Peyer's patch (tissue), 4 donors: ENCODE measurements at regions not wholly inside any gene's neighbourhood (a gene's known extent, or its start where the extent isn't known, plus 50 kb on each side); places are given as distances from the start of the nearest gene placed in this dataset.

Source experiments
- CTCF ChIP-seq, 6 experiments: fragments of 450-650 bp in 4 of 6; fragments of 200-600 bp in 2 of 6; sonication (generic) in 1 of 6; IDR thresholded peaks; one replicate each; pipeline ENCODE4 v1.5.1; 2017 to 2019; ENCODE audit warnings: antibody characterized with exemption in 6 of 6, mild to moderate bottlenecking in 3 of 6, moderate library complexity in 1 of 6
- POLR2A ChIP-seq, 2 donors: fragments of 450-650 bp; IDR thresholded peaks; one replicate each; pipeline ENCODE4 v1.5.1; 2017; ENCODE audit warnings: antibody characterized with exemption in 2 of 2, mild to moderate bottlenecking in 2 of 2, moderate library complexity in 2 of 2

GRCh38 chr5:15080219-15080618 lies 208.6 kb upstream of the ANKH start:
- no peak for TF ChIP-seq POLR2A (IDR thresholded peaks at IDR 0.05)
- TF ChIP-seq CTCF (IDR thresholded peaks at IDR 0.05), result no peak
